ENCODE measurements at regions not wholly inside any gene's neighbourhood (a gene's known extent, or its start where the extent isn't known, plus 50 kb on each side); places are given as distances from the start of the nearest gene placed in this dataset.

DNA sequence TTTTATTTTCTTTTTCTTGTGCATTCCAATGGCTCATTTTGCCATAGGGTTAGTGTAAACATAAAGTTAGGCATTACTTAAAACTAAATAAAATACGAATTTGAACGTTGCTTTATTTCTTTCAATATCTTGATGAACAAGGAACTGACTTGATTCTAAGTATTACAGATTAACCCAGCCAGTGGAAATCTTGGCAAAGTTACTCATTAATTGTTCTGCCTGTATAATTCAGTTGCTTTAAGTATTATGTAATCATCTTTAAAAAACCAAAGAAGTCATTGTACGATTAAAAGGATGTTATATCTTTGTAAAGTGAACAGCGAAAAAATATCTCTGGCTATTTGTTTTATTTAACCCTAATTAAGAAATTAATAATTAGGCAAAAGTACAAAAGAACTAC is 737.9 kb upstream of the BCHE start:
- no peaks in the 10 kb centered on the region for H3K4me1 ChIP-seq (ENCODE audit: insufficient read depth, low read length)
- no peak overlapping the region for H3K27ac ChIP-seq (ENCODE audit: extremely low read length, insufficient read depth, low read length)
- DNase-seq (ENCODE audit: low spot score), result no peak
- ATAC-seq, result no peak
- H3K9ac ChIP-seq (ENCODE audit: insufficient read depth, low read depth, low read length), result no peak overlapping the region
- H4K20me1 ChIP-seq (ENCODE audit: insufficient read depth, low read length), result no peaks in the 10 kb centered on the region
- H3K36me3 ChIP-seq (replicated peaks in 1 of 2; ENCODE audit: control insufficient read depth in 1 of 2, insufficient read depth in 2 of 2, low read length in 2 of 2), result no peaks in the 10 kb centered on the region
- no peak overlapping the region for H3K4me3 ChIP-seq (replicated peaks in 1 of 3; ENCODE audit: insufficient read depth in 1 of 3, low read depth in 2 of 3, low read length in 3 of 3)
- intact Hi-C loops (cut with micrococcal nuclease; ENCODE audit: unreplicated experiment) (no loop called here), in situ Hi-C loops (cut with HindIII; ENCODE audit: extremely low pct_ligation_motif_present, low pct_unique_long_range_greater_than_20kb) (no loop called here)
- CTCF ChIA-PET (ENCODE audit: low intra/inter-chr PET ratio, low total read pairs), result no interaction called here
- 1% methylated on average over 4 of the region's 4 CpGs for WGBS (ENCODE audit: low lambda C conversion rate)
- H3K4me2 ChIP-seq (ENCODE audit: low read depth, low read length), result no peak overlapping the region
- H3K27me3 ChIP-seq (ENCODE audit: control insufficient read depth in 1 of 2, insufficient read depth in 2 of 2, low read length in 2 of 2), result no peaks in the 10 kb centered on the region
- TF ChIP-seq ZFP62 (CRISPR knock-in tag; IDR thresholded peaks at IDR 0.05), result no peak
- TF ChIP-seq DPF2 (CRISPR knock-in tag; IDR thresholded peaks at IDR 0.05; ENCODE audit: borderline replicate concordance, low read depth), result no peak
- TF ChIP-seq TBP (CRISPR knock-in tag; IDR thresholded peaks at IDR 0.05), result no peak
- no peak for TF ChIP-seq PCBP2 (optimal IDR thresholded peaks at IDR 0.05; ENCODE audit: low read depth, low read length, poor library complexity, severe bottlenecking)
- no peak for TF ChIP-seq PLRG1 (conservative IDR thresholded peaks at IDR 0.05)
- no peak for TF ChIP-seq MED13 (CRISPR knock-in tag; IDR thresholded peaks at IDR 0.05)
- no peak for TF ChIP-seq MYNN (CRISPR knock-in tag; IDR thresholded peaks at IDR 0.05; ENCODE audit: low read depth)
- no peak for TF ChIP-seq ZNF598 (CRISPR knock-in tag; IDR thresholded peaks at IDR 0.05; ENCODE audit: borderline replicate concordance)
- TF ChIP-seq ATF1 (CRISPR knock-in tag; IDR thresholded peaks at IDR 0.05), result no peak
- TF ChIP-seq ZNF33B (CRISPR knock-in tag; IDR thresholded peaks at IDR 0.05), result no peak
- TF ChIP-seq, protein P1, sequence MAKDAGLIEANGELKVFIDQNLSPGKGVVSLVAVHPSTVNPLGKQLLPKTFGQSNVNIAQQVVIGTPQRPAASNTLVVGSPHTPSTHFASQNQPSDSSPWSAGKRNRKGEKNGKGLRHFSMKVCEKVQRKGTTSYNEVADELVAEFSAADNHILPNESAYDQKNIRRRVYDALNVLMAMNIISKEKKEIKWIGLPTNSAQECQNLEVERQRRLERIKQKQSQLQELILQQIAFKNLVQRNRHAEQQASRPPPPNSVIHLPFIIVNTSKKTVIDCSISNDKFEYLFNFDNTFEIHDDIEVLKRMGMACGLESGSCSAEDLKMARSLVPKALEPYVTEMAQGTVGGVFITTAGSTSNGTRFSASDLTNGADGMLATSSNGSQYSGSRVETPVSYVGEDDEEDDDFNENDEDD (CRISPR knock-in tag; IDR thresholded peaks at IDR 0.05; ENCODE audit: borderline replicate concordance), result no peak
- TF ChIP-seq, protein P2, sequence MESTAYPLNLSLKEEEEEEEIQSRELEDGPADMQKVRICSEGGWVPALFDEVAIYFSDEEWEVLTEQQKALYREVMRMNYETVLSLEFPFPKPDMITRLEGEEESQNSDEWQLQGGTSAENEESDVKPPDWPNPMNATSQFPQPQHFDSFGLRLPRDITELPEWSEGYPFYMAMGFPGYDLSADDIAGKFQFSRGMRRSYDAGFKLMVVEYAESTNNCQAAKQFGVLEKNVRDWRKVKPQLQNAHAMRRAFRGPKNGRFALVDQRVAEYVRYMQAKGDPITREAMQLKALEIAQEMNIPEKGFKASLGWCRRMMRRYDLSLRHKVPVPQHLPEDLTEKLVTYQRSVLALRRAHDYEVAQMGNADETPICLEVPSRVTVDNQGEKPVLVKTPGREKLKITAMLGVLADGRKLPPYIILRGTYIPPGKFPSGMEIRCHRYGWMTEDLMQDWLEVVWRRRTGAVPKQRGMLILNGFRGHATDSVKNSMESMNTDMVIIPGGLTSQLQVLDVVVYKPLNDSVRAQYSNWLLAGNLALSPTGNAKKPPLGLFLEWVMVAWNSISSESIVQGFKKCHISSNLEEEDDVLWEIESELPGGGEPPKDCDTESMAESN (CRISPR knock-in tag; conservative IDR thresholded peaks at IDR 0.05), result no peak
- TF ChIP-seq SRSF1 (optimal IDR thresholded peaks at IDR 0.05; ENCODE audit: low read depth, low read length), result no peak
- no peak for TF ChIP-seq SAP130 (CRISPR knock-in tag; IDR thresholded peaks at IDR 0.05; ENCODE audit: low read depth)
- no peak for TF ChIP-seq HMG20B (CRISPR knock-in tag; conservative IDR thresholded peaks at IDR 0.05)
- no peak for TF ChIP-seq STAG1 (CRISPR knock-in tag; IDR thresholded peaks at IDR 0.05)
- TF ChIP-seq, protein P3, sequence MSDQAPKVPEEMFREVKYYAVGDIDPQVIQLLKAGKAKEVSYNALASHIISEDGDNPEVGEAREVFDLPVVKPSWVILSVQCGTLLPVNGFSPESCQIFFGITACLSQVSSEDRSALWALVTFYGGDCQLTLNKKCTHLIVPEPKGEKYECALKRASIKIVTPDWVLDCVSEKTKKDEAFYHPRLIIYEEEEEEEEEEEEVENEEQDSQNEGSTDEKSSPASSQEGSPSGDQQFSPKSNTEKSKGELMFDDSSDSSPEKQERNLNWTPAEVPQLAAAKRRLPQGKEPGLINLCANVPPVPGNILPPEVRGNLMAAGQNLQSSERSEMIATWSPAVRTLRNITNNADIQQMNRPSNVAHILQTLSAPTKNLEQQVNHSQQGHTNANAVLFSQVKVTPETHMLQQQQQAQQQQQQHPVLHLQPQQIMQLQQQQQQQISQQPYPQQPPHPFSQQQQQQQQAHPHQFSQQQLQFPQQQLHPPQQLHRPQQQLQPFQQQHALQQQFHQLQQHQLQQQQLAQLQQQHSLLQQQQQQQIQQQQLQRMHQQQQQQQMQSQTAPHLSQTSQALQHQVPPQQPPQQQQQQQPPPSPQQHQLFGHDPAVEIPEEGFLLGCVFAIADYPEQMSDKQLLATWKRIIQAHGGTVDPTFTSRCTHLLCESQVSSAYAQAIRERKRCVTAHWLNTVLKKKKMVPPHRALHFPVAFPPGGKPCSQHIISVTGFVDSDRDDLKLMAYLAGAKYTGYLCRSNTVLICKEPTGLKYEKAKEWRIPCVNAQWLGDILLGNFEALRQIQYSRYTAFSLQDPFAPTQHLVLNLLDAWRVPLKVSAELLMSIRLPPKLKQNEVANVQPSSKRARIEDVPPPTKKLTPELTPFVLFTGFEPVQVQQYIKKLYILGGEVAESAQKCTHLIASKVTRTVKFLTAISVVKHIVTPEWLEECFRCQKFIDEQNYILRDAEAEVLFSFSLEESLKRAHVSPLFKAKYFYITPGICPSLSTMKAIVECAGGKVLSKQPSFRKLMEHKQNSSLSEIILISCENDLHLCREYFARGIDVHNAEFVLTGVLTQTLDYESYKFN (CRISPR knock-in tag; conservative IDR thresholded peaks at IDR 0.05), result no peak
- no peak for TF ChIP-seq SYNCRIP (IDR thresholded peaks at IDR 0.05; ENCODE audit: insufficient read depth, low read depth, low read length)
- no TSS peak for BruUV-seq (replicated peaks)
- POLR2A ChIA-PET, result no interaction called here
- H3K79me2 ChIP-seq (ENCODE audit: insufficient read depth, low read length), result no peaks in the 10 kb centered on the region
- no peak for FAIRE-seq
- peaks cover 4% of the 10 kb centered on the region; the same call in 1 of the 2 replicates for H3K9me3 ChIP-seq (ENCODE audit: low read length)
- no peak overlapping the region for H2AFZ ChIP-seq (ENCODE audit: low read length)

Data from HepG2 (cell line).